ENCODE measurements at regions not wholly inside any gene's neighbourhood (a gene's known extent, or its start where the extent isn't known, plus 50 kb on each side); places are given as distances from the start of the nearest gene placed in this dataset.

GRCh38 chr10:107443326-107443725 is 278.8 kb upstream of the SORCS1 start:
- ChIA-PET CTCF (no interaction called here), POLR2A (ENCODE audit: unreplicated experiment) (no interaction called here)
- no peaks in the 10 kb centered on the region for H3K9me2 ChIP-seq (replicated peaks; ENCODE audit: low read length)
- H3F3A ChIP-seq (ENCODE audit: low read length, unreplicated experiment) = no peaks in the 10 kb centered on the region
- H3K9ac ChIP-seq (ENCODE audit: low read length) = no peak overlapping the region
- no peaks in the 10 kb centered on the region for H3K36me3 ChIP-seq (ENCODE audit: low read depth, low read length)
- H3K79me2 ChIP-seq (ENCODE audit: low read length) = no peaks in the 10 kb centered on the region
- DNase-seq (no peak), ATAC-seq (no peak)
- no peak overlapping the region for H3K4me3 ChIP-seq (ENCODE audit: low read length)
- intact Hi-C loops (cut with micrococcal nuclease) = no loop called here
- TF ChIP-seq EZH2phosphoT487 (IDR thresholded peaks at IDR 0.05; ENCODE audit: borderline replicate concordance, low read length) = no peak
- TF ChIP-seq CTCF (conservative IDR thresholded peaks at IDR 0.05; ENCODE audit: low read depth, low read length) = no peak
- no peak for TF ChIP-seq EZH2 (IDR thresholded peaks at IDR 0.05; ENCODE audit: low read length, unreplicated experiment)
- H3K9me3 ChIP-seq (ENCODE audit: low read length) = no peaks in the 10 kb centered on the region
- no peak overlapping the region for H3K4me2 ChIP-seq (ENCODE audit: low read length)
- no peak overlapping the region for H2AFZ ChIP-seq (ENCODE audit: low read length)
- peaks cover 3% of the 10 kb centered on the region; the same call in 1 of the 2 replicates for H3K4me1 ChIP-seq (ENCODE audit: insufficient read depth, low read length)
- H4K20me1 ChIP-seq (ENCODE audit: low read length) = no peaks in the 10 kb centered on the region
- no peaks in the 10 kb centered on the region for H3K27me3 ChIP-seq (ENCODE audit: low read length)
- BruUV-seq (replicated peaks) = no TSS peak
- H3K27ac ChIP-seq (ENCODE audit: low read length) = no peak overlapping the region

GRCh38 chr10:107442035-107442505 is 277.6 kb upstream of the SORCS1 start:
- ChIA-PET CTCF (no interaction called here), POLR2A (ENCODE audit: unreplicated experiment) (no interaction called here)
- 0 out of 2 replicates have a peak overlapping the region, but pooled peaks have one; percentile 31 for H3K4me3 ChIP-seq (ENCODE audit: low read length)
- H4K20me1 ChIP-seq (ENCODE audit: low read length) = no peaks in the 10 kb centered on the region
- no peaks in the 10 kb centered on the region for H3K27me3 ChIP-seq (ENCODE audit: low read length)
- no peak overlapping the region for H3K27ac ChIP-seq (ENCODE audit: low read length)
- H3K36me3 ChIP-seq (ENCODE audit: low read depth, low read length) = no peaks in the 10 kb centered on the region
- DNase-seq (peak; percentile 71), ATAC-seq (peak; percentile 95)
- H3K79me2 ChIP-seq (ENCODE audit: low read length) = no peaks in the 10 kb centered on the region
- no TSS peak for BruUV-seq (replicated peaks)
- intact Hi-C loops (cut with micrococcal nuclease) = no loop called here
- peak overlapping the region; percentile 68 for H3K4me2 ChIP-seq (ENCODE audit: low read length)
- no peaks in the 10 kb centered on the region for H3K9me3 ChIP-seq (ENCODE audit: low read length)
- no peaks in the 10 kb centered on the region for H3K9me2 ChIP-seq (replicated peaks; ENCODE audit: low read length)
- H3F3A ChIP-seq (ENCODE audit: low read length, unreplicated experiment) = no peaks in the 10 kb centered on the region
- peak overlapping the region; percentile 88 for H2AFZ ChIP-seq (ENCODE audit: low read length)
- TF ChIP-seq EZH2 (IDR thresholded peaks at IDR 0.05; ENCODE audit: low read length, unreplicated experiment) = no peak
- no peak for TF ChIP-seq CTCF (conservative IDR thresholded peaks at IDR 0.05; ENCODE audit: low read depth, low read length)
- no peak for TF ChIP-seq EZH2phosphoT487 (IDR thresholded peaks at IDR 0.05; ENCODE audit: borderline replicate concordance, low read length)
- peaks cover 3% of the 10 kb centered on the region; the same call in 1 of the 2 replicates for H3K4me1 ChIP-seq (ENCODE audit: insufficient read depth, low read length)
- H3K9ac ChIP-seq (ENCODE audit: low read length) = no peak overlapping the region

GRCh38 chr10:107440741-107441140 is 276.2 kb upstream of the SORCS1 start:
- H3K4me2 ChIP-seq (ENCODE audit: low read length) = no peak overlapping the region
- no peaks in the 10 kb centered on the region for H3K9me2 ChIP-seq (replicated peaks; ENCODE audit: low read length)
- H3K36me3 ChIP-seq (ENCODE audit: low read depth, low read length) = no peaks in the 10 kb centered on the region
- BruUV-seq (replicated peaks) = no TSS peak
- no peak overlapping the region for H3K4me3 ChIP-seq (ENCODE audit: low read length)
- TF ChIP-seq CTCF (conservative IDR thresholded peaks at IDR 0.05; ENCODE audit: low read depth, low read length) (no peak), EZH2phosphoT487 (IDR thresholded peaks at IDR 0.05; ENCODE audit: borderline replicate concordance, low read length) (no peak), EZH2 (IDR thresholded peaks at IDR 0.05; ENCODE audit: low read length, unreplicated experiment) (no peak)
- POLR2A ChIA-PET (ENCODE audit: unreplicated experiment) = no interaction called here
- H3K27me3 ChIP-seq (ENCODE audit: low read length) = no peaks in the 10 kb centered on the region
- H3K9me3 ChIP-seq (ENCODE audit: low read length) = no peaks in the 10 kb centered on the region
- H3K9ac ChIP-seq (ENCODE audit: low read length) = no peak overlapping the region
- H3F3A ChIP-seq (ENCODE audit: low read length, unreplicated experiment) = no peaks in the 10 kb centered on the region
- CTCF ChIA-PET = interaction anchor here (0.6 kb wide), 1 partner anchor 1485 kb away, joined by 3 read pairs; no protein-coding TSS in a partner anchor
- ATAC-seq (no peak), DNase-seq (no peak)
- no peaks in the 10 kb centered on the region for H3K79me2 ChIP-seq (ENCODE audit: low read length)
- no peak overlapping the region for H3K27ac ChIP-seq (ENCODE audit: low read length)
- intact Hi-C loops (cut with micrococcal nuclease) = no loop called here
- no peaks in the 10 kb centered on the region for H4K20me1 ChIP-seq (ENCODE audit: low read length)
- peaks cover 3% of the 10 kb centered on the region; the same call in 1 of the 2 replicates for H3K4me1 ChIP-seq (ENCODE audit: insufficient read depth, low read length)
- H2AFZ ChIP-seq (ENCODE audit: low read length) = no peak overlapping the region
